NCI-H345 (cell line): ENCODE measurements at regions not wholly inside any gene's neighbourhood (a gene's known extent, or its start where the extent isn't known, plus 50 kb on each side); places are given as distances from the start of the nearest gene placed in this dataset.

ENCODE experiments used
- DNase-seq: peaks from one replicate; lab custom pipeline; 2025; lab: John Stamatoyannopoulos, UW

DNA sequence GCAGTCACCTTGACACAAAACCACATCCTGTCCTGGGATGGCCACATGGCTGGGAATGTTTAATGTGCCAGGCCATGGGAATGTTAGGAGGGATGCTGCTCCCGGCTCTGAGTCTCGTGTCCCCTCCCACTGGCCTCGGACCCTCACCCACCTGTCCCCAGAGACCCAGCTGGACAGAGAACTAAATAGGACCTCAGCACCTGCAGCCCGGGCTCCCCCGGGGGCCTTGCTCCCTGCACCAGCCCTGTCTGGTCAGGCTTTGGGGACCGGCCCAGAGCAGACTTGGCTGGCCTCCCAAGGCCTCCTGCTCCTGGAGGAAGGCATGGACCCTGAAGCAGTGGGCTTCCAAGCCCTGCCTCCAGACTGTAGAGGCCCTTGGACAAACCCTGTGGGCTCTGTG is 100.0 kb upstream of the IQSEC1 start:
- no peak for DNase-seq

DNA sequence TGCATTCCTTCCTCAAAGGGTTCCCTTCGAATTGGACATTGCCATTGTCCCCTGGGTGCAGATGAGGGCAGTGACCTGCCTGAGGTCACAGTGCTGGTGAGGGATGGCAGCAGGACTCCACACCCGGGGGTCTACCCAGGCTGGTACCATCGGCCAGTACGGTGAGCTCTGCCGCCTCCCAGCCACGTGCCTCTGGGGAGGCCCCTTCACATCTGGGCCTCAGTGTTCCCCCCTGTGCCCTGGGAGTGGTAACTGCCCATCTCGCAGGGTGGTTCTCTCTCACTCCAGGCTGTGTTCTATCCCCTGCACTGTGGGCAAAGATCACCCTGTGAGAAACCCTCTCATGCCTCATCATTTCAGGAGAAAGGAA is 99.4 kb upstream of the IQSEC1 start:
- no peak for DNase-seq

DNA sequence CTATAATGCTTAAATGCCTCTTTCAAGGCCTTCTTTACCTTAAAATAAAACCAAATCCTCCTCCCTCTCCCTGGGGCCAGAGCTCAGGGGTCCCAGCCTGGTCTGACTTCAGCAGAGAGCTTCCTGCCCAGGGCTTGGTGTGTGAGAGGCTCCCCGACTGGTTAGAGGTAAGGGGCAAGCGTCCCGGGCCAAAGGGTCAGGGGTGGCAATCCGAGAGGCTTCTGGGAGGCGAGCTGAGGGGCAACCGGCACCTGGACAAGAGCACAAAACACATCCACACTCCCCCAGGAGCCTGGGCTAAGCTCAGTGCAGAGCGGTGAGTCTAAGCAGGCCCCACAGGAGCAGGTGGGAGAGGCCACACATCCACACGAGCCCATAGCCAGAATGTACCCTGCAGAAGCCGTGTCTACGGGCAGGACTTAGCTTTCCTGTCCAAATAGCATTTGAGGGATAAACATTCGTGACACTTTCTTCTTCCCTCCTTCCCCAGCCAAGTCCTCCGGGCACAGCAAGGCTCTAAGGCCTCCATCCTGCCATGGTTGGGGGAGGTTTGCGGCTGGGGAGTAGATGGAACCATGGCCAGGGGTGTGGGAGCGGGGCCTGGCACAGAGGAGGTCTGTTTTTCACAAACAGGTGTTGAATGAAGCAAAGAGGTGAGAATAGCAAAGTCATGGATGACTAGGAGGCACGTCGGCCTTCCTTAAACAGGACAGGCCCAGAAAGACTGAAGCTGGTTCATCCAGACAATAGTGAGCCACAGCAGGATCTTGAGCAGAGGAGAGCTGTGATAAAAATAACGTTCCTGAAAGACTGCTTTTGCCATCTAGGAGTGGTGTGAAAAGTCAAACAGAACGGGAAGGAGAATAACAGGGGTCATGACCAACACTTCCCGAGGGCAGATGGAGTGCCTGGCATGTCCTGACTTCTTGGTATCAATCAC is 98.7 kb upstream of the IQSEC1 start:
- no peak for DNase-seq

DNA sequence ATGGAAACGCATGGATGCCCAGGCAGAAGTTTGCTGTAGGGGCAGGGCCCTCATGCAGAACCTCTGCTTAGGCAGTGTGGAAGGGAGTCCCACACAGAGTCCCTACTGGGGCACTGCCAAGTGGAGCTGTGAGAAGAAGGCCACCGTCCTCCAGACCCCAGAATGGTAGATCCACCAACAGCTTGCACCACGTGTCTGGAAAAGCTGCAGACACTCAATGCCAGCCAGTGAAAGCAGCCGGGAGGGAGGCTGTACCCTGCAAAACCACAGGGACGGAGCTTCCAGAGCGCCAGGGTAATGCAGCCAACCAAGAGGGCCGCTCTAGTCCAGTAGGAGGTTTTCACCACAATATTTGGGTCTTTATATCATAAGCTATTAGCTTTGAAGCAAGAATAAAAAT is 97.1 kb upstream of the IQSEC1 start:
- DNase-seq, result no peak

DNA sequence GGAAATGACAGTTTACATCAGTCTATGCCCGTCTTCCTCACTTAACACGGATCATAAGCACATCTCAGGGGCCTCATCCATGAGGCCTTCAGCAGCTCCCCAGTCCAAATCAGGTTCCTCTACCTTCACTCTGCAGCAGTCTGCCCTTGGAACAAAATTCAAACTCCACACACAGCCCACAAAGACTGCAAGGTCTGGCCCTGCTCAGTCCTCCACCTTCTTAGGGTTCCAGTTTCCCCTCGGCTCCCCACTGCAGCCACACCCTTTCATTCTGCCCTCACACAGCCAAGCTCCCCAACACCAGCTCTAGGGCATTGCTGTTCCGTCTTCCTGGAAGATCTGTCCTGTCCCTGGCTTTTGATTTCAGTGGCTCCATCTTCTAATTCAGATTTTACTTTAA is 95.2 kb upstream of the IQSEC1 start:
- DNase-seq, result no peak

DNA sequence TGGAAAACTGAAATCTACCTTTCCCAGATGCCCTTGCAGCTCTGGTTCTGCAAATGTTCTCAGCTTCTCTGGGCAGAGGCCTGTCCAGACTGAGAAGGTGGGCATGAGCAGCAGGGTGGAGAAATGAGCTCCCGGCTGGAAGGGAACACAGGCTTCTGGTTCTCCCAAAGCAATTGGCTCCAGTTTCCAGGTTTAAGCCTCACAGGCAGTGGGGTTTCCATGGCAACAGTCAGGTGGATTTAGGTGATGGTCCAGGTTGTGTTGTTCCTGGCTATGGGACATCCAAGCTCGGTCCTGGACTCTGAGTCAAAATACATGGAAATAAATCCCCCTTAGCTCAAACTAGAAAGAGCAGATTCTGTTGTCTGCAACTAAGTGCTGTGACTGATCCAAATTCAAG is 94.6 kb upstream of the IQSEC1 start:
- no peak for DNase-seq

DNA sequence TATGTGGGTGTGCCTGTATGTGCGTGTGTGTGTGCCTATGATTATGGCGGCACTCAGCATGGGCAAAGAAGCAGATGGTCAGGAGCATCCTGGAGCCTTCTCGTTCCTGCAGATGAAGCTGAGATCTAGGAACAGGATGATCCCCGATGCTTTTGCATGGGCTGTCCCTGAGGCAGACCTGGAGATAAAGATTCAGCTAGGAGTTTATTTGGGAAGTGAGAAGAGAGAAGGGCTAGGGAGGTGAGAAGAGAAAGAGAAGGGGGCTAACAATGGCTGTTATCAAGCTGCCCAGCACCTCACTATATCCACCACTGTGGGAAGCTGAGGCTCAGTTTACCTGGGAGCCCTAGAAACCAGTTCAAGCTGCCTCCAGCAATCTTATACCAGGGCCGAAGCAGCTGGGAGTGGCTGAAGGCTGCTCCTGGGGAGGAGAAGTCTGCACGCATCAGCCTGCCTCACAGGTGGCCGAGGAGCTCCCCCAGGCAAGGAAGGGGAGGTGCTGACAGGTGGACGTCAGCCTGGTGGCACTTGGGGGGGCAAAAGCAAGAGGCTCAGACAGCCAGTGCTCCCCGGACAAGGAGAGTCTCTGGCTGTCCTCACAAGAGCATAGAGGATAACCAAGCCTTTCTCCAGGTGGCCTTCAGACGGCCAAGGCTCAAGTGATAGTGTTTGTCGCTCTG is 94.0 kb upstream of the IQSEC1 start:
- no peak for DNase-seq

DNA sequence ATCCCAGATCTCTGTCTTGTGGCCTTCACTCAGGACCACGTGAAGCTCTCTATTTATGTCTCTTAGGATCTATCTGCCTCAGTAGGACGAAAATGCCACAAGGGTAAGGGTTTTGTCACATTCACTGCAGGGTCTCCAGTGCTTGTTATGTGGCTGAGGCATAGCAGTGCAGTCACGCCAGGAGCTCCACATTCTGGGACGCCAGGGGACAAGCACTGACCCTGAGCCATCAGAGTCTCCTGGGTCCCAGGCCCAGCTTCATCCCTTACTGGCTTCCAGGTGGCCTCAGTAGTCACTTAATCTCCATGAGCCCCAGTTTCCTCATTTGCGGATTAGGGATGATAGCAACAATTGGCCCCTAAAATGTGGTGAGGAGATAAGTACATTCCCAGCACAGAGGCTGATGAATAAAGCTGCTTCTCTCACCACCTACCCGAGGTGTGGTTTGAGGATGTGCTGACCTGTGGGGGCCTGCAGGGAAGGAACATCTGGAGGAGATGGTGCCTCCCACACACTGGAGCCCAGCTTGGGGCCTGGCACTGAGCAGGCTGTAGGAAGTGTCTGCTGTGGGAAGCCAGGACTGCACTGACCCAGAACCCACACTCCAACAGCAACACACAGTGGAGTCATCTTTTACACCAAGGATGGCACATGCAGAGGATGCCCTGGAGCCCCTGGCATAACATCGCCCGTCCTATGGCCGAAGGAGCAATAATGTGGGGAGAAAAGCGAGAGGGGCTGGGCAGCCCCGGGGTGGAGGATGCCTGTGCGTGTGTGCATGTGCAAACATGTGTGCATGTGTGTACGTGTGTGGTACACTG is 93.2 kb upstream of the IQSEC1 start:
- DNase-seq, result no peak

DNA sequence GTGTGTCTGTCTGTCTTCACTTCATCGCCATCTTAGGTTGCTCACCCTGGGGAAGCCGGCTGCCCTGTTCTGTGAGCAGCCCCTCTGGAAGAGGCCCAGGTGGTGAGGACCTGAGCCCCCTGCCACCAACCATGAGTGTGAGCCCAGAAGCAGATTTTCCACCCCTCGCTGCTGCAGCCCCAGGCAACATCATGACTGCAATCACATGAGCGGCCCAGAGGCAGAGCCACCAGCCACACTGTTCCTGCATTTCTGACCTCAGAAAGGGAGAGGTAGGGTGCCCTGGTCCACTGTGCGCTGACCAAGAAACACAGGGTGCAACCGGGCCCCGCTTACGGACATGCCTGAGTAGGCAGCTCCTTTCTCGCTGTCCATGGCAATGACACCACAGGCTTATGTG is 92.3 kb upstream of the IQSEC1 start:
- no peak for DNase-seq

DNA sequence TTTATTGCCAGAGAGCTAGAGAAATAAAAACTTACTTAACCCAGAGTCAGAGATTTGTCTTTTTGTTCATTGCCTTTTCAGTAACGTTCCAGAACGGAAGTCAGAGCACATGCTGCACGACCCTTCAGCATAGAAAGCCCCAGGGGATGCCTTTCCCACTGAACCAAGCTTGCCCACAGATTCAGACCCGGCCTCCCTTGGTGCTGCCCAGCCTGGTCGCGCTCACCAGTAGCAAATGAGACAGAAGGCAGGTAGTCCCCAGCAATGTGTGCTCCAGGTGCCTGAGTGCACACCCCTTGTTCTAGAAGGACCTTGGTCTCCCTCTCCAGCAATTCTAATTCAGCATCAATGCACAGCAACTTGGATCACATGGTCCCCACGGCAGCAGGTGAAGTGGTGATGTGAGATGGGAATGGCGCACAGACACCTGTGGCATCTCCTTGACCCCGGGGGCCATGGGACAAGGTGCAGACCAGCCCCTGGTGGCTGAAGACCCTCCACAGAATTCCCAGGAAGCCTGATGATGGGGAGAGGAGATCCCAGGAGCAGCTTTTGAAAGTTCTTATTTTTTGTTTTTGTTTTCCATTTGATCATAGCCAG is 91.8 kb upstream of the IQSEC1 start:
- DNase-seq, result no peak

DNA sequence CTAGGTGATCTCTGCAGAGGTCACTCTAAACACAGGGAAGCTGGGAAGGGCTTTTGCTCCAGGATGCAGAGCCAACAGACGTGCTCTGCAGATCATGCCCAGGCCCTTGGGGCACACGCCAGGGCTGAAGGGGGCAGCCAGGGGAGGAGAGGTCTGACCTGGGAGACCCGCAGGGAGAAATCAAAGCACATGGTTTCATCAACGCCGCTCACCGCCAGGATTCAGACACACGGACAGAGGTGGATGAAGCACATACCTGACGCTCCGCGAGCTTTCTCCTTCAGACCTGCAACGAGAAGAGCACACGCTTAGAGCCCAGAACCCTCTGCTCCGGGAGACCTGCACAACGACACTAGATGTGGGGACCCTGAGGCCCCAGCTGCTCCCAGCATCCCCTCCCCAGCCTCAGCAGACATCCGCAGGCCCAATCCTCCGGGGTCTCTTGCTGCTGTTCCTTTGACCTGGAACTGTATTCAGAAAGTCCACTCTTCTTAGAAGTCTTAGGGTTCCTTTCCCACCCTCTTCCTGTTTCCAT is 90.7 kb upstream of the IQSEC1 start:
- no peak for DNase-seq

DNA sequence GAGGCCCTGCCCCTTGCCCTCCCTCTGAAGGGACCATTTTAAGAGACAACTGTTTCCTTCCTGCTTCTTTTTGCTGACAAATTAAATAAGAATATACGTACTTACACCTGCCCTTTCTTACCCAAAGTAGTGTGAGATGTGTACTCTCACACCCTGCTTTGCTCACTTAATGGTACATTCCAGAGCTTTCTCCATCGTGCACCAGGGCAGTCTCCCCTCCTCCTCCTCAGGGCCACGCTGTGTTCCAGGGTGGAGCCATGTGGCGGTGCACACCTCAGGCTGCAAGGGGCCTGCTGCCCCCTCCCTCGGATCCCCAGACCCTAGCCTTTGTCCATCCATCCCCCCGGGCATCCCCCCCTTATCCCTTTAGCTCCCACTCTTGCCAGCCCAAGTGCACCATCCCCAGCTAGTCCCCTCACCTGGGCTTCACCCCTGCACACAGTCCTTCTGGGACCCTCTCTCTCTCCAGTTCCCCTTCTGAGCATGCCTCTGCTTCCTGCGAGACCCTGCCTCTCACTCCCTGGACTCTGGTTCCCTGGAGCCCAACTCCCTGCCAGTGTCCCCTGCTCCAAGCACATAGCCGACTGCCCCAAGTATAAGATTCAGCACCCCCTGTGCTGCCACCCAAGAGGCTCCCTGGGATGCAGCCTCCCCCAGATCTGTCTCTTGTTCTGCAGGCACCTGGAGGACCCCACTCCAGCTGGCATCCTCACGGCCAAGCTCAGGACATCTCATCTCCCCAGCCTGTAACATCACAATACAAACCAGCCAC is 89.5 kb upstream of the IQSEC1 start:
- no peak for DNase-seq

DNA sequence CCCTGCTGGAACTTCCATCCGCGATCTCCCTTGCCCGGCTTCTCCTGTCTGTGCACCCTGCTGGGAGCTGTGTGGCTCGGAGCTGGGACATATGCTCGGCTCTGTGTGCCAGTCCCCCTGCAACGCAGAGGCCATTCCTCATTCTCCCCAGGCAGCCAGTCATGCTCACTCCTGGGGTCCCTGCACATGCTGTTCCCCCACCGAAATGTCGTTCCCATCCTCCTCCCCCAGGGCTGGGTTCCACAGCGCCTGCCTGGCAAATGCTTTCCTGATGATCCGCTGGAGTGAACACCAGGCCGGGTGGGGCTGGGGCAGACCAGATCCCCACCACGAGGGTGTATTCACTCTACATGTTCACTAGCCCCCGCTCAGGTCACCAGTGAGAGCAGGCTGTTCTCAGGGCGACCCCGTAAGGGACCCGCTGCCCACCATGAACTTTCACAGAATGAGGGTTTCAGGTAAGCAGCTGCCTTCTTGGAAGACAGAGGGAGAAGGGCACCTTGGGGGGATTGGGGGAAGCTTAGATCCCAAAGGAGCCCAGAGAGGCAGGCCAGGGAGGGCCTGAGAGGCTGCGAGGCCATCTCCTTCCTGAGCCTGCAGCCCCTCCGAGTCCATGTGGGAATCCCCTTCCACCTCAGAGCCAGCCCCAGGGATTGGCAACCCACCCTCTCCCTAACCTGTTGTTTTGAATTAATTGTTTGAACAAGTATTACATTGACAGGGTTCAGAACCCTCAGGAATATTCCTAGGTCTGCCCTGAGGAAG is 88.7 kb upstream of the IQSEC1 start:
- DNase-seq, result no peak

DNA sequence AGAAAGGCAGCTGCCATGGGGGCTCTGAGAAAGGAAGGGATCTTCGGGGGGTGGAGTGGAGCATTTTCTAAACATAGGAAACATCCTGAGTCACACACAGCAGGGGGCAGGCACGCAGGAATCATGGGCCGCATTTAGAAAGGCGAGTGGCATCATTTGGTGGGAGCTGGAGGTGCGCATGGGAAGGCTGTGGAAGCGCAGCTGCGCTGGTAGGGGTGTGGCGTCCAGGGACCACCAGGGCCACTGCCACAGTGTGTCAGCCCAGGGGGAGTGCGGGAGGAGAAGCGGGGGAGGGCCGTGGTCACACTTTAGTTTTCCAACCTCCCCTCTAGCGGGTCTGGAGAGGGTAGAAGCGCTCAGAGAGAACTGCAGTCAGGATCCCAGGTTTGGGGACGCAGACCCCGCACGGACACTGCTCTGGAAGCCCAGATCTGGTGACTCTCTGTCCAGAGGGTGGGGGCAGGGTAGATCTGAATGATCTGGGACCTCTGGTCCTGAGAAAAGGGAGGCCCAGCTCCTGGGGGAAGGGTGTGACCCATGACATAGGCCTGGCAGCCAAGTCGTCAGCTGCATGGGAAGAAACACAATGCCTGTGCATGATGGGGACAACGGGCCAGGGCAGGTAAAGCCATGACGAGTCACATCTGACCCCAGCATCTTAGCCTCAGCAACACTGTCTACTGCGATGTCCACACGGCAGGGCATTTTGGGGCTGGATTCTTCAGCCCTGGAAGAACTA is 88.0 kb upstream of the IQSEC1 start:
- no peak for DNase-seq

DNA sequence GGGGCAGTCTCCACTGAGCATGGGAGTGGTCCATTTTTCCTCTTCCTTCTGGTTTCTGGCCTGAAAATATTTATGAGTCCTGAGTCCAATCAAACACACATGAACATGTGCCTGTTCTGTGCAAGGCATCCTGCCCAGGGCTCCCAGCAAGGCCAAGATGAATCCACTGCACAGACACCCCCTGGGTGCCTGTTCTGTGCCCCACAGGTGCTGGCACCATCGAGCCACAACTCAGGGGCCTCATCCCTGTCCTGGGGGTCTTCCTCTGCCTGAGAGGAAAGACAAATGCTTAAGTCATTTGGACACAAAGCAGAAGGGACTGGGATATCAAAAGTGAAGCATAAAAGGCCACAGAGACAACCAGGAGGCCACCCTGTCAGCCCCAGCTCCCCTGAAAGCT is 87.4 kb upstream of the IQSEC1 start:
- no peak for DNase-seq

DNA sequence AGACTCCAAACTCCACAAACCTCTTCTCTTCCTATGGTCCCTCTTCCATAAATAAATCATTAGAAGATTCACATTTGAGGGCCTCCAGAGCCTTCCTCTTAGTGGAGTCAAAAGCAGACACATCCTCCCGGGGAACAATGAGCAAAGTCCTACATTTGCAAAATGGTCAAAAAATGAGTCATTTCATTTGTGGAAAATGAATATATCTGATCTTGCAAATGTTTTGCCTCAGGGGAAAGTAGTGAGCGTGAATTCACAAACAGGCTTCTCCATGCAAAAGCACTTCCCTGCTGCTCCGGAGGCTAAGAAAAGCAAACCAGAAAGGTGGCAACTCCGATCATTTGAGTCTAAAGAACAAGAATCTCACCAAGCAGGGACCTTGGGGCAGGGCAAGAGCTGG is 86.7 kb upstream of the IQSEC1 start:
- DNase-seq, result no peak

DNA sequence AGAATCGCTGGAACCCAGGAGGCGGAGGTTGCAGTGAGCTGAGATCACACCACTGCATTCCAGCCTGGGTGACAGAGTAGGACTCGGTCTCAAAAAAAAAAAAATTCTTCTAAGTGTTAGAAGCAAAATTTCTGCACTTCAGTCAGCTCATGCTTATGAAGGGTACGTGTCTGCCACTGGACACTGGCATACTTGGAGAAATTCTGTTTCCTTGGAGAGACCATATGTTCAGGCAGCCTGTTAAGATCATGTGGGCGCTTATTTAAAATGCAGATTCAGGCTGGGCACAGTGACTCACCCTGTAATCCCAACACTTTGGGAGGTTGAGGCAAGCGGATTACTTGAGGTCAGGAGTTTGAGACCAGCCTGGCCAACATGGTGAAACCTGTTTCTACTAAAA is 85.6 kb upstream of the IQSEC1 start:
- no peak for DNase-seq

DNA sequence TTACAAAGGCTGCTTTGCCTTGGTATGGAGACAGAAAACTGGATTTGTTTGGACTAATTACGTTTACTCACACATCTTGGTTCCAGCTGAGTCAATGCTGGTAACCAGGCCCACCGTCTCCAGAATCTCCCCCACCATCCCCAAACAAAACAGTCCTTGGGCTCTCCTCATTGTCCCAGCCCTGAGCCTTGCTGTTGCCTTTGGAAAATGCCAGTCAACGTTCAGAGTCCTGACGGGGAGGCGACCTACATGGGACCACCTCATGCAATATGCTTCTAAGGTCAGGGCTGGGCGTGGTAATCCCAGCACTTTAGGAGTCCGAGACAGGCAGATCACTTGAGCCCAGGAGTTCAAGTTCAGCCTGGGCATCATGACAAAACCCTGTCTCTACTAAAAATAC is 85.2 kb upstream of the IQSEC1 start:
- DNase-seq, result no peak

DNA sequence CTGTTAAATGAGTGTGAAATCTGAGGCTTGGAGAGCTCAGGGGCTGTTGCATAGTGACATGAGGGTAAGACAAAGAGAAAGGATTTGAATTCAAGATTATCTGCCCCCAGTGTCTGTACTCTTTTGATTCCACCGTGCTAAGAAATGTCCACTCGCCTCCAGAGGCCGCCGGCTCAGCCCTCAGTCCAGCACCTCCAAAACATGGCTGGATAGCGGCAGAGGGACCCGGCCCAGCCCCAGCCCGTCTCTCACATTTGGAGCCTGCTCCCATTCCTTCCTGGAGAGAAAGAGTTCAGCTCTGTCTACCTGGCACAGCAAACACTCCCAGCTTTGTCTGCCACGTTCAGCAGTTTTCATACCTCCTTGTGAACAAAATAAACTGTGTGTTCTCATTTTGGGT is 84.8 kb upstream of the IQSEC1 start:
- no peak for DNase-seq
